Immature natural killer cell (primary cell): ENCODE measurements at regions not wholly inside any gene's neighbourhood (a gene's known extent, or its start where the extent isn't known, plus 50 kb on each side); places are given as distances from the start of the nearest gene placed in this dataset.
A peak's percentile ranks its signal among the peaks of the same experiment; 100 is the strongest.

Experiments
- DNase-seq, 3 donors: peaks; one replicate each; pipeline ENCODE4 v3.0.0; 2022; ENCODE audit warnings: mixed read lengths in 1 of 3
- H3K27ac Mint-ChIP-seq, 6 donors: one replicate each; pipeline ENCODE4 v1.8.0; 2020; ENCODE audit warnings: mixed read lengths in 6 of 6, mild to moderate bottlenecking in 5 of 6, inconsistent platforms in 4 of 6, moderate library complexity in 3 of 6
- H3K27me3 Mint-ChIP-seq, 3 donors: one replicate each; pipeline ENCODE4 v1.8.0; 2020 to 2021; ENCODE audit warnings: low read depth in 3 of 3, mild to moderate bottlenecking in 3 of 3, mixed read lengths in 3 of 3, moderate library complexity in 3 of 3, inconsistent platforms in 1 of 3
- H3K36me3 Mint-ChIP-seq, 3 donors: one replicate each; pipeline ENCODE4 v1.8.0; 2020; ENCODE audit warnings: mixed read lengths in 3 of 3, inconsistent platforms in 2 of 3, mild to moderate bottlenecking in 2 of 3
- H3K4me1 Mint-ChIP-seq, 2 donors: one replicate each; pipeline ENCODE4 v1.8.0; 2020; ENCODE audit warnings: inconsistent platforms in 2 of 2, mild to moderate bottlenecking in 2 of 2, mixed read lengths in 2 of 2, moderate library complexity in 1 of 2
- H3K4me3 Mint-ChIP-seq, 5 donors: one replicate each; pipeline ENCODE4 v1.8.0; 2020; ENCODE audit warnings: mild to moderate bottlenecking in 5 of 5, mixed read lengths in 5 of 5, inconsistent platforms in 3 of 5, moderate library complexity in 3 of 5
- H3K9me3 Mint-ChIP-seq, 6 donors: one replicate each; pipeline ENCODE4 v1.8.0; 2020; ENCODE audit warnings: mild to moderate bottlenecking in 6 of 6, mixed read lengths in 6 of 6, inconsistent platforms in 4 of 6, moderate library complexity in 3 of 6

GRCh38 chr15:70449311-70450141 lies 313.8 kb downstream of the UACA start:
- Mint-ChIP-seq H3K36me3 (peaks cover 0 to 3% (median 0%) of the 10 kb centered on the region in 3 donors), H3K27ac (no peak overlapping the region), H3K4me1 (peaks cover 16 to 18% of the 10 kb centered on the region in 2 donors), H3K9me3 (no peaks in the 10 kb centered on the region), H3K4me3 (peak overlapping the region in 1 of 5 donors; percentile 18), H3K27me3 (peaks cover 19 to 28% (median 22%) of the 10 kb centered on the region in 3 donors)
- no peak for DNase-seq

DNA sequence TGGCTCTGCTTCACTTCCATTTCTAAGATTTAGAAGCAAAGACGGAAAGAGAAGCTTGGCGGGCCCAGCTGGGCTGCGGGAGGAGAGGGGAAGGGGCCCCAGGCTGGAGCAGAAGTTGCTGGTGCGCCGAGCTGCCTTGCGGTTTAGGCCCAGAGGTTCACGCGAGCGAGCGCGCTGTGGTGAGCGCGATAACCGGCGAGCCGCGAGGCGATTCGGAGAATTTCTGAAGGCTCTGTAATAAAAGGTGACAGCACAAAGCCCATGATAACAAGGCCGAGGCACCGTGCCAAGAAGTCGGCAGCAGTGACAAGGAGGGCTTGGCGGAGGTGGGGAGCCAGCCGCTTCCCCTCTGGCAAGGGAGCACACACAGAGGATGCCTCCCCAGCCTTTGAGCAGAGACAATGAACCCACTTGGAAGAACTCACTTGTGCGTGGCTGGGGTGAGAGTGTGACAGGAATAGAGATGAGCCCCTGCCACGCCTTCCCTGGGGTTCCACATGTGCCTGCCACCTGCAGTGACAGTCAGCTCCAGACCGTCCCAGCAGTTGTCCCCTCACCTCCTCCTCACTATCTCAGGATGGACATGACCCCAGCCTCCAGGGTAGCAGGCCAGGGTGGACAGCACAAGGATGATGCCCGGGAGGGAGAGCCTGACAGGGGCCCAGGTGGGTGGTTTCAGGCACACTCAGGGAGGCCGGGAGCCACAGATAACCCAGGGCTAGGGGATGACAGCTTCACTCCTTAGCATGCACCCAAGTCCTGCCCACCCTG lies 315.2 kb downstream of the UACA start:
- peaks cover 16 to 18% of the 10 kb centered on the region in 2 donors for H3K4me1 Mint-ChIP-seq
- peaks cover 19 to 28% (median 21%) of the 10 kb centered on the region in 3 donors for H3K27me3 Mint-ChIP-seq
- H3K36me3 Mint-ChIP-seq: peaks cover 0 to 3% (median 0%) of the 10 kb centered on the region in 3 donors

GRCh38 chr15:70447521-70447920 lies 315.8 kb downstream of the UACA start:
- peaks cover 19 to 27% (median 23%) of the 10 kb centered on the region in 3 donors for H3K27me3 Mint-ChIP-seq
- no peak for DNase-seq
- no peak overlapping the region for H3K27ac Mint-ChIP-seq
- peak overlapping the region; percentile 4 to 81 (median 59) for H3K4me3 Mint-ChIP-seq
- H3K9me3 Mint-ChIP-seq: no peaks in the 10 kb centered on the region
- H3K4me1 Mint-ChIP-seq: peaks cover 16 to 18% of the 10 kb centered on the region in 2 donors
- H3K36me3 Mint-ChIP-seq: peaks cover 0 to 3% (median 0%) of the 10 kb centered on the region in 3 donors

More for the DNA sequence above, 315.2 kb downstream of the UACA start:
- H3K9me3 Mint-ChIP-seq: no peaks in the 10 kb centered on the region
- peak overlapping the region in 1 of 6 donors; percentile 39 for H3K27ac Mint-ChIP-seq
- H3K4me3 Mint-ChIP-seq: peak overlapping the region; percentile 4 to 81 (median 59)
- DNase-seq: peak; percentile 46 to 61 (median 54)

DNA sequence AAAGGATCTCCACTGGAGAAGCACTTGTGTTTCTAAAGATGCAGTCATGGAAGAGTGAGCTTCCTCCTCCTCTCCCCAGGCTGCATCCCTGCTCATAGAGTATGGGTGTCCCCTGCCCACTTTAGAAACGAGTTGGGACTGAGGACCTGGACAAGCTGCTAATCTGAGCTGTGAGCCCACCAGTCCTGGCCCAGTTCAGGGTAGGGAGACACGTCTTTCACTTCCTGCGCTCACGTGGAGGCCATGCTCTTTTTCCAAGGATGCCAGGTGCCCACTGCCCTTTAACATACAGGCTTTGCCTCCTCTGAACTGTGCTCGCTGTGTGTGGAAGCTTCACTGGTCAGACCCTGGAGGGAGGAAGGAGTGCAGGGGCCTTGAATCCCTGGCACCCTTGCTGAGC lies 316.3 kb downstream of the UACA start:
- H3K27ac Mint-ChIP-seq: no peak overlapping the region
- peaks cover 19 to 29% (median 23%) of the 10 kb centered on the region in 3 donors for H3K27me3 Mint-ChIP-seq

GRCh38 chr15:70443486-70444273 lies 319.7 kb downstream of the UACA start:
- DNase-seq: no peak
- Mint-ChIP-seq H3K4me3 (no peak overlapping the region), H3K9me3 (no peaks in the 10 kb centered on the region), H3K27ac (no peak overlapping the region), H3K27me3 (peaks cover 17 to 27% (median 21%) of the 10 kb centered on the region in 3 donors), H3K4me1 (peaks cover 15% of the 10 kb centered on the region in 2 donors), H3K36me3 (peaks cover 0 to 3% (median 0%) of the 10 kb centered on the region in 3 donors)

More for the DNA sequence above, 316.3 kb downstream of the UACA start:
- peaks cover 16 to 18% of the 10 kb centered on the region in 2 donors for H3K4me1 Mint-ChIP-seq
- peaks cover 0 to 3% (median 0%) of the 10 kb centered on the region in 3 donors for H3K36me3 Mint-ChIP-seq
- no peak for DNase-seq
- H3K9me3 Mint-ChIP-seq: no peaks in the 10 kb centered on the region
- H3K4me3 Mint-ChIP-seq: peak overlapping the region in 1 of 5 donors; percentile 81

GRCh38 chr15:70442616-70443321 lies 320.6 kb downstream of the UACA start:
- H3K9me3 Mint-ChIP-seq: no peaks in the 10 kb centered on the region
- no peak overlapping the region for H3K27ac Mint-ChIP-seq
- DNase-seq: no peak
- H3K4me3 Mint-ChIP-seq: no peak overlapping the region
- peaks cover 13 to 20% (median 19%) of the 10 kb centered on the region in 3 donors for H3K27me3 Mint-ChIP-seq
- H3K4me1 Mint-ChIP-seq: peaks cover 5 to 6% of the 10 kb centered on the region in 2 donors
- peaks cover 0 to 3% (median 0%) of the 10 kb centered on the region in 3 donors for H3K36me3 Mint-ChIP-seq

GRCh38 chr15:70442211-70442610 lies 321.1 kb downstream of the UACA start:
- Mint-ChIP-seq H3K9me3 (no peaks in the 10 kb centered on the region), H3K27ac (no peak overlapping the region), H3K36me3 (peaks cover 0 to 3% (median 0%) of the 10 kb centered on the region in 3 donors), H3K4me1 (peaks cover 0 to under 1% of the 10 kb centered on the region in 2 donors), H3K4me3 (no peak overlapping the region), H3K27me3 (peaks cover 12 to 18% (median 15%) of the 10 kb centered on the region in 3 donors)
- DNase-seq: no peak

DNA sequence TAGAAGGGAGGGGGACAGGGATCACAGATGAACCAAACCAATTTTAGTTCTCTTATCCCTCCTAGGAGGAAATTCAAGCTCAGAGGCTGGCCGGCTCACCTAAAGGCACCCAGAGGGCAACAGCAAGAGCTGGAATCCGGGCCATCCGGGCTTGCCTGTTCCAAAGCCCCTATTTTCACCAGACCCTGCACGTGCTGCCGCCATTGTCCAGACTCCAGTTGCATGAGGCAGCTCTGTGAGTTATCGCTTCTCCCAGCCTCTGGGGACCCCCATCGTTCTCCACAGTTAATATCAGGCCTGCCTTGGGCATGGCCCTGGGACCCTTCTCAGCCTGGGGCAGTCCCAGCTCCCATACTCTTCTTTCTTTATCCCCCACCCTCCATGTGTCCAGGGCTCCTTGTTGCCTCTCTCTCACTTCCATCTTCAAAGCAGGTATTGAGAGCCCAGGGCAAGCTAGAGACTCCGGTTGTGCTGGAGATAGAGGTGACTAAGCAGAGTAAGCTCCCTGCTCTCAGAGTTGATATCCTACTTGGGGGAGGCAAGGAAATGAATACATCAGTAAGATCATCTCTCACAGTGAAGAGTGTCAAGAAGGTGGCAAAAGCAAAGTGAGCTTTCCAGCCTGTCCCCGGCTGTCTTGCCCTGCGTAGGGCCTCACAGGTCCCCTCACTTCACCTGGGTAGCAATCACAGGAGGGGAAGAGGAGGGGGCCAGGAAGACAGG lies 322.8 kb downstream of the UACA start:
- Mint-ChIP-seq H3K36me3 (no peaks in the 10 kb centered on the region), H3K9me3 (no peaks in the 10 kb centered on the region), H3K27me3 (peaks cover 9 to 12% (median 10%) of the 10 kb centered on the region in 3 donors), H3K27ac (no peak overlapping the region), H3K4me1 (no peaks in the 10 kb centered on the region), H3K4me3 (no peak overlapping the region)
- DNase-seq: no peak

GRCh38 chr15:70439880-70440279 lies 323.5 kb downstream of the UACA start:
- no peaks in the 10 kb centered on the region for H3K4me1 Mint-ChIP-seq
- peaks cover 8 to 10% (median 9%) of the 10 kb centered on the region in 3 donors for H3K27me3 Mint-ChIP-seq
- H3K36me3 Mint-ChIP-seq: no peaks in the 10 kb centered on the region
- no peak overlapping the region for H3K27ac Mint-ChIP-seq
- no peak for DNase-seq
- H3K4me3 Mint-ChIP-seq: no peak overlapping the region
- H3K9me3 Mint-ChIP-seq: no peaks in the 10 kb centered on the region

GRCh38 chr15:70439304-70439877 lies 324.0 kb downstream of the UACA start:
- no peak for DNase-seq
- H3K27ac Mint-ChIP-seq: no peak overlapping the region
- H3K27me3 Mint-ChIP-seq: peaks cover 8 to 11% (median 10%) of the 10 kb centered on the region in 3 donors
- no peaks in the 10 kb centered on the region for H3K36me3 Mint-ChIP-seq
- H3K4me3 Mint-ChIP-seq: no peak overlapping the region
- H3K4me1 Mint-ChIP-seq: no peaks in the 10 kb centered on the region
- H3K9me3 Mint-ChIP-seq: no peaks in the 10 kb centered on the region

- H3K9me3 Mint-ChIP-seq: no peaks in the 10 kb centered on the region
- no peak overlapping the region for H3K27ac Mint-ChIP-seq
- no peak overlapping the region for H3K4me3 Mint-ChIP-seq
- H3K27me3 Mint-ChIP-seq: peaks cover 8 to 10% (median 9%) of the 10 kb centered on the region in 3 donors
- DNase-seq: no peak
- H3K4me1 Mint-ChIP-seq: no peaks in the 10 kb centered on the region
- no peaks in the 10 kb centered on the region for H3K36me3 Mint-ChIP-seq
Observed at GRCh38 chr15:70438776-70439175, 324.6 kb downstream of the UACA start.

DNA sequence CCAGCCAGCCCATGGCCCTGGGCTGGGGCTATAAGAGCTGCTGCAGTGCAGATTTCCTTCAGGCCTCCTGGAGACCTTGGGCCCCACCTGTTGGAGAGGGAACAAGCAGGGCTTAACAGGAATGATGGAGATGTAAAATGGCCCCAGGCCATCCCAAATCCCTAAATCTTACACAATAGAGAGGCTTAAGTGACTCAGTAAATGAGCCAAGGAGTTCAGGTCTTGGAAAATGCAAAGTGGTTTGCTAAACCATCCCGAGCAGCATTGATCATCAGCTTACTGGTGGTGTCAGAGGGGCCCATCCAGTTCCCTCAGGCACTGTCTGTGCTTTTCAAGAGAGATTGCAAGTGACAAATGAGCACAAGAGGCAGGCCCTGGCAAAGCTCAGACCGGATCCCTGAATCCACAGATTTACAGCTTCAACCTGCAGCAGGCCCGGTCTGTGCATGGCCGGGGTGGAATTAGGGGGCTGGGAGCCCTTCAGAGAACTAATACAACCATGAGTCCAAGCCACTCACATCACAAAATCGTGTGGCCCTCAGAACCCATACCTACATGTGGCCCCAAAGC lies 325.4 kb downstream of the UACA start:
- Mint-ChIP-seq H3K27me3 (peaks cover 6 to 10% (median 7%) of the 10 kb centered on the region in 3 donors), H3K27ac (no peak overlapping the region), H3K4me3 (no peak overlapping the region), H3K9me3 (no peaks in the 10 kb centered on the region), H3K36me3 (no peaks in the 10 kb centered on the region), H3K4me1 (no peaks in the 10 kb centered on the region)
- DNase-seq: no peak
